Left lung (tissue), 4 donors: ENCODE measurements at regions not wholly inside any gene's neighbourhood (a gene's known extent, or its start where the extent isn't known, plus 50 kb on each side); places are given as distances from the start of the nearest gene placed in this dataset.

Source experiments
- ATAC-seq: fragments of 200-7000 bp; cut with Tn5 transposase; one replicate; pipeline ENCODE4 v1.9.1; 2020; ENCODE audit warnings: moderate library complexity
- DNase-seq, 4 donors: peaks; one replicate each; pipeline ENCODE4 v3.0.0-alpha.2; 2013 to 2020
- H3K27ac ChIP-seq, 2 donors: fragments of 200-600 bp; sonication (generic) in 1 of 2; one replicate each; pipeline versions ENCODE4 v1.5.0 to v1.8.0; 2020 to 2021
- H3K27me3 ChIP-seq, 2 donors: fragments of 200-600 bp; sonication (generic) in 1 of 2; one replicate each; pipeline versions ENCODE4 v1.5.0 to v1.8.0; 2020 to 2021
- H3K36me3 ChIP-seq, 2 donors: fragments of 200-600 bp; sonication (generic) in 1 of 2; one replicate each; pipeline versions ENCODE4 v1.5.0 to v1.8.0; 2020 to 2021
- H3K4me1 ChIP-seq, 2 donors: fragments of 200-600 bp; one replicate each; pipeline ENCODE4 v1.8.0; 2021
- H3K4me3 ChIP-seq, 2 donors: fragments of 200-600 bp; sonication (generic) in 1 of 2; one replicate each; pipeline versions ENCODE4 v1.5.0 to v1.8.0; 2020 to 2021; ENCODE audit warnings: mild to moderate bottlenecking in 1 of 2
- H3K9me3 ChIP-seq, 2 donors: fragments of 200-600 bp; sonication (generic) in 1 of 2; one replicate each; pipeline versions ENCODE4 v1.5.0 to v1.8.0; 2020 to 2021
- CTCF ChIP-seq, 2 donors: fragments of 200-600 bp; sonication (generic) in 1 of 2; IDR thresholded peaks; one replicate each; pipeline versions ENCODE4 v1.5.0 to v1.8.0; 2021; ENCODE audit warnings: antibody characterized with exemption in 2 of 2
- intact Hi-C, 2 donors: fragments of 100-400 bp; cut with DNase I; formaldehyde crosslinking; loops; one replicate each; pipeline versions ENCODE4 v1.11.2 to v1.14.2; 2022
- donor health status: DM: no; HTN: yes; CAD: no.
- donor health status: DM: no; HTN: no; CAD: no.

- Histone ChIP-seq H3K27me3 (no peaks in the 10 kb centered on the region), H3K4me1 (no peaks in the 10 kb centered on the region), H3K9me3 (no peaks in the 10 kb centered on the region), H3K27ac (no peak overlapping the region), H3K4me3 (no peak overlapping the region), H3K36me3 (no peaks in the 10 kb centered on the region)
- DNase-seq (no peak), ATAC-seq (no peak)
- intact Hi-C loops, result no loop called here
- TF ChIP-seq CTCF (IDR thresholded peaks at IDR 0.05), result no peak
Measured at GRCh38 chr16:55149622-55150021, 174.4 kb upstream of the IRX6 start.

- no peak for ATAC-seq
Measured at GRCh38 chr16:55151561-55152305, 172.3 kb upstream of the IRX6 start.

GRCh38 chr16:55152875-55153390, 171.1 kb upstream of the IRX6 start:
- no peak overlapping the region for H3K4me3 ChIP-seq
- TF ChIP-seq CTCF (IDR thresholded peaks at IDR 0.05), result no peak
- intact Hi-C loops, result no loop called here

More at GRCh38 chr16:55151561-55152305, 172.3 kb upstream of the IRX6 start:
- no peak for DNase-seq
- Histone ChIP-seq H3K4me3 (no peak overlapping the region), H3K36me3 (no peaks in the 10 kb centered on the region), H3K9me3 (no peaks in the 10 kb centered on the region), H3K27me3 (no peaks in the 10 kb centered on the region), H3K4me1 (no peaks in the 10 kb centered on the region), H3K27ac (no peak overlapping the region)
- TF ChIP-seq CTCF (IDR thresholded peaks at IDR 0.05), result no peak
- intact Hi-C loops, result no loop called here

GRCh38 chr16:55154262-55154661, 169.7 kb upstream of the IRX6 start:
- TF ChIP-seq CTCF (IDR thresholded peaks at IDR 0.05), result no peak
- no peak overlapping the region for H3K27ac ChIP-seq
- peak; percentile 88 for ATAC-seq
- no peak overlapping the region for H3K4me3 ChIP-seq
- peaks cover 0 to under 1% of the 10 kb centered on the region in 2 donors for H3K9me3 ChIP-seq
- peak in 2 of 4 donors; percentile 3 to 21 for DNase-seq
- intact Hi-C loops, result no loop called here
- no peaks in the 10 kb centered on the region for H3K4me1 ChIP-seq
- no peaks in the 10 kb centered on the region for H3K36me3 ChIP-seq
- H3K27me3 ChIP-seq, result no peaks in the 10 kb centered on the region

More at GRCh38 chr16:55152875-55153390, 171.1 kb upstream of the IRX6 start:
- H3K4me1 ChIP-seq, result no peaks in the 10 kb centered on the region
- DNase-seq (no peak), ATAC-seq (no peak)
- no peak overlapping the region for H3K27ac ChIP-seq
- H3K9me3 ChIP-seq, result no peaks in the 10 kb centered on the region
- no peaks in the 10 kb centered on the region for H3K36me3 ChIP-seq
- no peaks in the 10 kb centered on the region for H3K27me3 ChIP-seq

GRCh38 chr16:55154956-55155355, 169.0 kb upstream of the IRX6 start:
- Histone ChIP-seq H3K4me3 (no peak overlapping the region), H3K4me1 (no peaks in the 10 kb centered on the region), H3K27me3 (no peaks in the 10 kb centered on the region), H3K9me3 (peaks cover 0 to 6% of the 10 kb centered on the region in 2 donors), H3K36me3 (no peaks in the 10 kb centered on the region), H3K27ac (no peak overlapping the region)
- intact Hi-C loops, result no loop called here
- no peak for ATAC-seq
- DNase-seq, result no peak
- TF ChIP-seq CTCF (IDR thresholded peaks at IDR 0.05), result no peak
